Caki2 (cell line): ENCODE measurements at regions not wholly inside any gene's neighbourhood (a gene's known extent, or its start where the extent isn't known, plus 50 kb on each side); places are given as distances from the start of the nearest gene placed in this dataset.
"Not testable (repeated sequence)": the region's sequence is repeated elsewhere in the genome, so short reads cannot be mapped to it uniquely, and the experiment has no call there.

Experiments
- DNase-seq: peaks from one replicate; pipeline ENCODE4 v3.0.0-alpha.2; 2015; ENCODE audit warnings: low read depth
- in situ Hi-C: cut with HindIII; loops from 2 replicates; pipeline ENCODE4 v1.10.0; 2016; ENCODE audit warnings: low sequenced_read_pairs, low pct_unique_long_range_greater_than_20kb, mixed read lengths

DNA sequence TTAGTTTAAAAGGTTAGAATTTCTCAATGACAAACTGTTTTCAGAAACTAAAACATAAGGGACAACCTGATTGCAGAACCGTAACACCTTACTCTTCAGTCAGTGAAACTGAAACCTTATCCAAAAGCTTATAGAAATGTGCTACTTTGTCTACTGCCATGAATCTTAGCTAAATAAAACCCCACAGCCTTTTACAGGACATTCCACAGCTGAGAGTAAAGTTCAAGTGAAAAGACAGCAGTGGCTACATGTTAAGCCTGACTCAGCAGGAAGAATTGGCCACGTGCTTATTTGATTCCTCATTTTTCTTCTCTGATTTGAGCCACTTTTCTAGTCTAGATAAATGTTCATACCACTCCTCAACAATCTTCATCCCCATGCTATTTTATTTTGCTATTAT is 278.7 kb upstream of the ISL1 start:
- in situ Hi-C loops, result no loop called here
- no peak for DNase-seq

DNA sequence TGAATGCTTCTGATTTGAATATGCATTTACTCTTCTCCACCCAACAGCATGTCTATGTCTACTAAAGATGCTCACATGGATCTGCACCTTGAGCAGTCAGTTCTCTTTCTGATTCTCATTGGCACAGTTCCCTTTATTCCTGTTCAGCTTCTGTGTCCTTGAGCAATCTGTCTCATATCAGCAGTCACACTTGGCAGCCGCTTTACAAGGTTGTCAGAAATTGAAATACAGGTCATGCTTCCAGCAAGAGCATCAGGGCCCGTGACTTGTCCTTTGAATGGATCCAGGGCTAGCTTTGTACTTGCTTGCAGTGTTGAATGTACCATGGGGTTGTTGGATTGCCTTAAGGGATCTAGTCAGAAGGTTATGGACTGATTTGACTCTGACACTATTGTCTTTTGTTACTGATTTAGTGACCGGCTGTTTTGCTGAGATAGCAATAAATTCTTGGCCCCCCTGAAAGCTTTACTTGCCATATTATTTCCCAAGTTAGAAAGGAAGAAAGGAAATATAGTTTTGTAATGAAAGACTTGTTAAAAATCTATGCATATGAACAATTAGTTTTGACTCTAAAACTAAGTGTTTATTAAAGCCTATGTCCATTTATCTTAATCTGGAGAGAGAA is 273.4 kb upstream of the ISL1 start:
- DNase-seq, result no peak
- in situ Hi-C loops, result no loop called here

DNA sequence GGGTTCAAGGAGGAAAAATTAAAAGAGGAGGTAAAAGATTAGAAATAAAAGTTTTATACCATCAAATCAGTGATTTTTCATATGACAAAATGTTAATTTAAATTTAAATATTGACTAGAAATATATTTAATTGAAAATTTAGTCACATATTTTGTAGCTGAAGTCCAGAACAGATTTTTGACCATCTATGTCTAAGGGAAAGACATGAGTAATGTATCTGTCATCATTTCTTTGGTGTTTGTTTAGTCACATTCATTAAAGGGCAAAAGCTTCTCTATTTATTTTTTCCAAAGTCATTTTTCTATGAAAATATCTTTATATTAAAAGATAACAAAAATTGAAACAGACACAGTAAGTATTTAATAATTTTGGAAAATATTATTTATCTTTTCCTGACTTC is 252.0 kb upstream of the ISL1 start:
- in situ Hi-C loops, result no loop called here
- DNase-seq, result no peak

DNA sequence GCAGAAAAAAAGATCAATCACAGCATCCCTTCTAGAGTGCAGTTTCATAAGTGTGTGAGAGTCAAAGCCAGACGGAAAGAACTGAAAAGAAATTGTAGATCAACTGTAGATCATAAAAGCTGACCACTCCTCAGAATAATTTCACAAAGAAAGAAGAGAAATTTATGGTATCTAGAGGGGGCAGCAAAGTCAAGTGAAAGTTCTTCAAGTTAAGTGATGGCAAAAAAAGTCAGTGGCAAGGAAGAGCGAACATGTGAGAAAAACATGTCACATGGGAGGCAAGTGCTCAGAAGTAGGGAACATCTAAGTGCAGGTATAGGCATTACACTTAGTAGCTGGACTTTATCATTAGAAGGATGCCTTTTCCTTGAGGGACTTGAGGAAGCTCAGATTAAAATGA is 245.1 kb upstream of the ISL1 start:
- in situ Hi-C loops, result no loop called here
- DNase-seq, result no peak

DNA sequence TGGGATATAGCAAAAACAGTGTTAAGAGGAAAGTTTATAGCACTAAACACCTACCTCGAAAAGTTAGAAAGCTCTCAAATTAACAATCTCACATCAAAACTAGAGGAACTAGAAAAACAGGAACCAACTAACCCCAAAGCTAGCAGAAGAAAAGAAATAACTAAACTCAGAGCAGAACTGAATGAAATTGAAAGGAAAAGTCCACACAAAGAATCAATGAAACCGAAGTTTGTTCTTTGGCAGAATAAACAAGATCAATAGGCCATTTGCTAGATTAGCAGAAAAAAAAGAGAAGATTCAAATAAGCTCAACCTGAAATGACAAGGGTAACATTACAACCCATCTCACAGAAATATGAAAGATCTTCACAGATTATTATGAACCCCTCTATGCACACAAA is 234.8 kb upstream of the ISL1 start:
- in situ Hi-C loops, result no loop called here
- no peak for DNase-seq

DNA sequence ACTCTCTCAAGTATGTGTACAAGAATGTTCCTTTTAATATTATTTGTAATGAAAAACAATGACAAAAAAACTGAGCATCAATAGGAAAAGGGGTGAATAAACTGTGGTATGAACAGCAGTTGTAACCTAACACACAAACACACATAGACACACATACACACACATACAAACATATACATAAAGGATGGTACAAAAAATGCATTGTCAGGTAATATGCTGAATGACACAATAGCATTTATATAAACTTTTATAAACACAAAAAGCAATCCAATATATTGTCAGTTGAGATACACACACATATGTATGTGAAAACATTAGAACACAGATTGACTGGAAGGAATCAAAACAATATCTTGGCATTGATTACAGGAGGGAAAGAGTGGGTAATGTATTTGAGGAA is 227.0 kb upstream of the ISL1 start:
- in situ Hi-C loops, result no loop called here
- no peak for DNase-seq

DNA sequence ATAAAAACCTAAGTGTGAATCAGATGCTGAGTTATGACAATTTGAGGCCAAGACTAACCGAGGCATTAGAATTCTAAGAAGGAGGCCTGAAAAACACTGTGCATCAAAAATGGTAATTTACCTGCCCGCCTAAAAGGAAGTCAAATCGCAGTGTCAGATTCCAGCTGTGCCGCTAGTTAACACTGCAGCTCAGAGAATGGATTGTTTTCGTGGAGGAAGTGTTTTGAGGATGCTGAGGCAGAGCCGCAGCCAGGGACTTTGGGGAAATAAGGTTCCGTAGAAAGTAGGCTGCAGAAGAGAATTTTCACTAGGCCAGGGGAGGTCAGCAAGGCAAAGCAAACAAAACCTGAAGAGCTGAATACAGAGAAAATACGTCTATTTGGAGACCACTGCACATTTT is 226.4 kb upstream of the ISL1 start:
- DNase-seq, result no peak
- in situ Hi-C loops, result no loop called here

DNA sequence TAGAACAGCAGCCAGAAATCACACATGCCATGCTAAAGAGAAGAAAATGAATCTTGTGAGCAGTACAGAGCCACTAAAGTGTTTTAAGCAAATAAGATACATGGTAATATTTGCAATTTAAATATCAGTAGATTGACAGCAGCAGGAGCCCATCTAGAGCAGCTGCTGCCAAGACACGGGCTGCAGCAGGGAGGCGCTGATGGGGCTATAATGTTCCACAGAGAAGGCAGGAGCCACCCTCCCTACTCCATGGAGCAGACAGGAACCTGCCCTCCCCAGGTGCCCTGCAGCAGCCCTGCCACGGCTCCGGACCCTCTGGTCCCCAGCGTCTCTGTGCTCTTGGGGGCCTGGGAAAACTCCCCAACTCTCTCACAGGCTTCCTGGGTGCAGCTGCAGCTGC is 224.1 kb upstream of the ISL1 start:
- in situ Hi-C loops, result no loop called here

DNA sequence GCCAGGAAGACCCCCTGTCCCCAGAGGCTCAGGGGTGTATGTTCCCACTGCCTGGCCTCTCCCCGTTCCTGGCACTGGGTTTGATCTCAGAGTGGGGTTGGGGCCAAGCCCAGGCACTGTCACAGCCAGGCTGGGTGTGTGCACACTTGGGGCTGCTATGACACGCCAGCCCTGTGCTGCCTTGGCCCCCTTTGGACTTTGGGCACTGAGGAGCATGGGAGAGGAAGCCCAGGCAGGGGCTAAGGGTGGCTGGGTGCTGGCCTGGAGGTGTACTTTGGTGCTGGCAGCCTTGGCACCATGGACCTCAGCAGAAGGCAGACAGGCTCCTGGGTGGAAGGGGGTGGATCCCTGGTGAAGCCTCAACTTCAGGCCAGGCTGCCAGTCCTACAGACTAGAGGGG is 223.6 kb upstream of the ISL1 start:
- in situ Hi-C loops, result no loop called here
- no peak for DNase-seq

More for the DNA sequence above, 224.1 kb upstream of the ISL1 start:
- DNase-seq, result no peak

DNA sequence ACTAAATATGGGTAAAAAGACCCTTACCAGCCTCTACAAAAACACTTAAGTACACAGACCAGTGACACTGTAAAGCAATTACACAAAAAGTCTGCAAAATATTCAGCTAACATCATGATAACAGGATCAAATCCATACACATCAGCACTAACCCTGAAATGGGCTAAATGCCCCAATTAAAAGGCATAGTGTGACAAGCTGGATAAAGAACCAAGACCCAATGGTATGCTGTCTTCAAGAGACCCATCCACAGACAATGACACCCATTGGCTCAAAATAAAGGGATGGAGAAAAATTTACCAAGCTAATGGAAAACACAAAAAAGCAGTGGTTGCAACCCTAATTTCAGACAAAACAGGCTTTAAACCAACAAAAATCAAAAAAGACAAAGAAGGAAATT is 221.0 kb upstream of the ISL1 start:
- in situ Hi-C loops, result no loop called here
- DNase-seq, result no peak

DNA sequence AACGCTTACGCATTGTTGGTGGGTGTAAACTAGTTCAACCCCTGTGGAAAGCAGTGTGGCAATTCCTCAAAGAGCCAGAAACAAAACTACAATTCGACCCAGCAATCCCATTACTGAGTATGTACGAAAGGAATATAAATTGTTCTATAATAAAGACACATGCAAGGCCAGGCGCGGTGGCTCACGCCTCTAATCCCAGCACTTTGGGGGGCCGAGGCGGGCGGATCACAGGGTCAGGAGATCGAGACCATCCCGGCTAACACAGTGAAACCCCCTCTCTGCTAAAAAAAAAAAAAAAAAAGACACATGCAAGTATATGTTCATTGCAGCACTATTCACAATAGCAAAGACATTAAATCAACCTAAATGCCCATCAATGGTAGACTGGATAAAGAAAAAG is 217.6 kb upstream of the ISL1 start:
- DNase-seq, in situ Hi-C loops: not testable (repeated sequence)

DNA sequence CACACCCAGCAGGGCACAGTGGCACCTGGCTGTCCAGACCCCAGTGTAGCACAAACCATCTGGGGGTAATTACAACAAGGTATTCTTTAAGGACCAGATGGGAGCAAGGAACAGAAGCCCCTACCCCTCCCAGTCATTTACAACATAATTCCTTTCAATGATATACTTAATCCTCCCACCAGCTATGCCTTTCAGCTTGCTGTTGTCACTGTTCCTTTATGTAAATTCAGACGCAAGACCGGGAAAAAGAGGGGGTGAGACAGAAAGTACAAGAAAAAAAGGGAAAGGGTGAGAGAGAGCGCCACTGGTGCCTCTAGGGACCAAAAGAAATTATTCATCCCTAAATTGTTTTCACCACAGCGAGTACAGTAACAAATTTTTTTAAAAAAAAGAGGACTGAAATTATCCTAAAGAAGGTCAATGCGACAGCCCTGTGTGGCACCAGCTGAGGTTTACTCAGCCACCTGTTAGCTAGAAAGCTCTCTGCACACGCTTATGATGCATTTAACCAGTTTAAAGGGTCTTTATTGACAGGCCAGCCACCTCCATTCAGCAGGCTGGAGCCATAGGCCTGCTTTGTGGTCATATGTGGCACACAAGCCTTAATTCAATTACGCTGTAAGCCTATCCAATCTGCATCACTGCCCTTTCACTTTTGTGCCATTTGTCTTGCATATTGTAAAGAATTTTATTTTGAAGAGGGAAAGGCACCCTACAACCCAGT is 210.2 kb upstream of the ISL1 start:
- in situ Hi-C loops, result no loop called here
- DNase-seq, result no peak

DNA sequence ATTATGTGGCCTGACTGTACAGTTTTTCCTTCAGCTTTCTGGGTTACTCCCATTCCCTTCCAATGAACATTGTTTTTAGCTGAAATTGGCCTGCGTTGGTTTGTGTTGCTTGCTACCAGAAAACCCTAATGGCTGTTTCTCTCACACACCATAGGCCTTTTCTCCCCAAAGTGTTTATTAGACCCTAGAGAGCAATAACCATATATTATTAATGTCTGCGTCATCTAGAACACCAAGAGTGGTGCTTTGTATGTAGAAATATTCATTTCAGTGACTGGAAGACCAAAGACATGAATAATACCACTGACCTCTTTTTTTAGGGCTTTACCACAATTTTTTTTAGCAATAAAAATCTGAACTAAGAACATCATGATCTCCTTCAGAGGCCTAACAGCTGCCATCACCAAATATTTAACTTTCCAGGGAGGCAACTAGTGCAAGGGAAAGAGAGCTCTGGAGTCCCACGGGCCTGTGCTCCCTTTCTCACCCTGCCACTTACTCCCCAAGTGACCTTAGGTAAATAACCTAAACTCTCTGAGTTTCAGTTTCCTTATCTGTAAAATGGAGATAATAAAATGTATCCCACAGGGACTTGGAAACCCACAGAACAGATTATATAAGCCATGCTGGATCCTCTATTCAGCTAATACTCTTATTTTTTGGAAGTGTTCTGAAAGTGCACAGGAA is 201.9 kb upstream of the ISL1 start:
- in situ Hi-C loops, result no loop called here
- DNase-seq, result no peak

DNA sequence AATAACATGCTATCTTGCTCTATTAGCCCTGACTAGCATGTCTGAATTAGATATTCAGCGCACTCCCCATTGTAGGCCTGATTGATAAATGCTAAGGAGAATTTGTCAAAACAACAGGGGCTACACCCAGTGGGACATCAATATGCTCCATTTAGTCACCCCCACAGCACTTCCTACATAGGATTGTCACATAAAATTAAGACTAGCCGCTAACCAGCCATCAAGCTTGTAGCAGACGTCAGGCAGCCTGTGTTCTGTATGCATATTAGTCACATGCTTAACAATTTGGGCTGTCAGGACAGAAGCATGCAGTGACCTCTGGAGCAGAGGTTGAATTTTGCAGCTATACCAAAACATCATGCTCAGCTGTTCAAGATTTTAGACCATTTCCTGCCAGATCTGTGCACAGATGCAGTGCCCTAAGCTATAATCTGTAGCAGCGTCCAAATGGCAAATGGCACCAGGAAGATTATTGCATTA is 197.4 kb upstream of the ISL1 start:
- no peak for DNase-seq

DNA sequence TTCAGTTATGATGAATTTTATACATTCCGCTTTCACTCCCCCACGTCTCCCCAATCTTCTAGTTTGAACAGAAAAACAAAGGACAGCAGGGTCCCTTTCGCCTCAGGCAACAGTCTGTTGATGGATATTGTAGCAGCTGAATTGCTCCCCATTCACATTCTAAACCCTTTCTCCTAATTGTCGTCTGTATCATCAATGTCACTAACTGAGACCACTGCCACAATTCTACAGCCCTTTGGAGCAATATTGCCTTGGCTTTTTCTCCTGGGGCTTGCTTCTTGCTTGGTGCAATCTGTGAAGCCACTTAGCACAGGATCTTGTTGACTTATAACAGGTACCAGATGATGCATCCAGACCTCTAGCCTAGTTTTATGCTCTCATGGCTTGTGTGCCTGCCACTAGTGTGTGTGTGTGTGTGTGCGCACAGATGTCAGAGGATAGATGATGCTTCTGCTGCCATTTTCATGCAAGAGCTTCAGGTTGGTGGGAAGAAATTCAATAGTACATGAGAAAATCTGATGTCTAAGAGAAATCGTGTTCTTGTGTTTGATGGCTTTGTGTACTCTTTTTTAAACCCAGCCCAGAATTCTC is 195.2 kb upstream of the ISL1 start:
- in situ Hi-C loops, result no loop called here

More for the DNA sequence above, 197.4 kb upstream of the ISL1 start:
- in situ Hi-C loops, result no loop called here

DNA sequence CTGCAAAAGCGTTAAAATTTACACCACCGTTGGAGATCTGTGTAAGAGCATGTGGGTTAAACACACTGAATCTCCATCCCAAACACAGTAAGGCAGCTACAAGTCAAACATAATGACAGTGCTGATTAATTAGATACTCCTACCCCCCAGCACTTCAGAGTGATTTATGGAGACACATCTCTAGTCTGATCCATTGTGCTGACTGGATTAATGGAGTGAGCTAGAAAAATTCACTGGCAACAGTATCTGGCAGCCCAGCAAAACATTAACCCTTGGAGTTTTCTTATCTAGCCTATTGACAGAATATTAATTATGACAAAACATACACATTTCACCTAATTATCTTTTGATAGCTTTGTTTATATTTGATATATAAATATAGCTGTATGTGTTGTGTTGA is 188.6 kb upstream of the ISL1 start:
- in situ Hi-C loops, result no loop called here
- no peak for DNase-seq

More for the DNA sequence above, 195.2 kb upstream of the ISL1 start:
- DNase-seq, result no peak

DNA sequence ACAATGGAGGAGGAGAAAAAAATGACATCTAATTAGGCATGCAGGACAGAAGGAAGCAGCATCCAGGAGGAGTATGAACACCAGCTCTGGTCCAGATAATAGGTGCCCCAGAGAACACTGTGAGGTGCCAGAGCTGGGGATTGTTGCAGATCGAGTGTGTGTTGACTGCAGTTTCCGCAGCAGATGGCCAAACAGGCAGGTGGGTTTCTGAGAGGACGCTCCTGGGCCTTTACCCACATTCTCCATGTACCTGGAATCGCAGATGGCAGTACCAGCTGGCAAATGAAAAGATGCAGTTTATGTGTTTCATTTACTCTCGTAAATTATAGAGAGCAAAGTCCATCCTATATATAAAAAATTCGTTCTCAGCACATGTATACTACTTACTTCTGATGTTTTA is 182.2 kb upstream of the ISL1 start:
- DNase-seq, result no peak

DNA sequence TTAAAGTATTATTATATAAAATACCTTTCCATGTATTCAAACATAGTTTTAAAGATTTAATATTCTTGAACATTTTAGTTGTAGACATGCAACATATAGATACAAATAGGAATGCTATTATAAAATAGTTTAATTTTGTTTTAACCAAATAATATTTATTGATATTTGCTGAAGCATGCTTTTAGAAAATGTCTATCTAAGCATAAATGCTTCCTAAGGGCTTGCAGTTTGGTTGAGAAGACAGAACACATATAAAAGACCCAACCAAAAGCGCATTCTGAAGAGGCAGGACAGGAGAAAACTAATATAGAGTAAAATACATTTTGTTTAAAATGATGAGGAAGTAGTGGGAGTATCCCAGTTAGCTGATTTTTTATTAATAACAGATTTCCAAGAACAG is 181.5 kb upstream of the ISL1 start:
- DNase-seq, result no peak
- in situ Hi-C loops, result no loop called here

More for the DNA sequence above, 182.2 kb upstream of the ISL1 start:
- in situ Hi-C loops, result no loop called here

DNA sequence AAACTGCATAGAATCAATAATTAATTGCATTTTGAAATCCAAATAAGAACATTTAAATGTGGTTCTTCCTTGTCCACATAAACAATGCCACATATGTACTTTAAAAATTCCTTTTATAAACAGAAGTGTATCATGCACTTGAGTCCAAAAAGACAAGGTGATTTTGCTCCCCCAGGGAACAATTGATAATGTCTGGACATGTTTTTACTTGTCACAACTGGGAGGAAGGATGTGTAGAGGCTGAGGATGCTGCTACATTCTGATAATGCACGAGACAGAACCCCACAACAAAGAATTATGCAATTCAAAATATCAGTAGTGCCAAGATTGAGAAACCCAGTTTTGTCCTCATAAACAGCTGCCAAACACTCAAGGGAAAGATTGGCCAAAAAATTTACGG is 181.1 kb upstream of the ISL1 start:
- in situ Hi-C loops, result no loop called here
- DNase-seq, result no peak
